Left lung (tissue), 4 donors: ENCODE measurements at regions not wholly inside any gene's neighbourhood (a gene's known extent, or its start where the extent isn't known, plus 50 kb on each side); places are given as distances from the start of the nearest gene placed in this dataset.

Source experiments
- ATAC-seq: fragments of 200-7000 bp; cut with Tn5 transposase; one replicate; pipeline ENCODE4 v1.9.1; 2020; ENCODE audit warnings: moderate library complexity
- DNase-seq, 4 donors: peaks; one replicate each; pipeline ENCODE4 v3.0.0-alpha.2; 2013 to 2020
- H3K27ac ChIP-seq, 2 donors: fragments of 200-600 bp; sonication (generic) in 1 of 2; one replicate each; pipeline versions ENCODE4 v1.5.0 to v1.8.0; 2020 to 2021
- H3K27me3 ChIP-seq, 2 donors: fragments of 200-600 bp; sonication (generic) in 1 of 2; one replicate each; pipeline versions ENCODE4 v1.5.0 to v1.8.0; 2020 to 2021
- H3K36me3 ChIP-seq, 2 donors: fragments of 200-600 bp; sonication (generic) in 1 of 2; one replicate each; pipeline versions ENCODE4 v1.5.0 to v1.8.0; 2020 to 2021
- H3K4me1 ChIP-seq, 2 donors: fragments of 200-600 bp; one replicate each; pipeline ENCODE4 v1.8.0; 2021
- H3K4me3 ChIP-seq, 2 donors: fragments of 200-600 bp; sonication (generic) in 1 of 2; one replicate each; pipeline versions ENCODE4 v1.5.0 to v1.8.0; 2020 to 2021; ENCODE audit warnings: mild to moderate bottlenecking in 1 of 2
- H3K9me3 ChIP-seq, 2 donors: fragments of 200-600 bp; sonication (generic) in 1 of 2; one replicate each; pipeline versions ENCODE4 v1.5.0 to v1.8.0; 2020 to 2021
- CTCF ChIP-seq, 2 donors: fragments of 200-600 bp; sonication (generic) in 1 of 2; IDR thresholded peaks; one replicate each; pipeline versions ENCODE4 v1.5.0 to v1.8.0; 2021; ENCODE audit warnings: antibody characterized with exemption in 2 of 2
- intact Hi-C, 2 donors: fragments of 100-400 bp; cut with DNase I; formaldehyde crosslinking; loops; one replicate each; pipeline versions ENCODE4 v1.11.2 to v1.14.2; 2022
- donor health status: DM: no; HTN: yes; CAD: no.
- donor health status: DM: no; HTN: no; CAD: no.

GRCh38 chr1:239870194-239870593 lies 221.5 kb upstream of the FMN2 start:
- no peak for TF ChIP-seq CTCF (IDR thresholded peaks at IDR 0.05)
- Histone ChIP-seq H3K36me3 (no peaks in the 10 kb centered on the region), H3K27me3 (no peaks in the 10 kb centered on the region), H3K9me3 (no peaks in the 10 kb centered on the region), H3K4me1 (no peaks in the 10 kb centered on the region), H3K4me3 (no peak overlapping the region), H3K27ac (no peak overlapping the region)
- intact Hi-C loops, result no loop called here
- DNase-seq (no peak), ATAC-seq (no peak)

GRCh38 chr1:239872626-239873025 lies 219.1 kb upstream of the FMN2 start:
- intact Hi-C loops, result no loop called here
- no peak for TF ChIP-seq CTCF (IDR thresholded peaks at IDR 0.05)
- DNase-seq (no peak), ATAC-seq (no peak)
- Histone ChIP-seq H3K36me3 (no peaks in the 10 kb centered on the region), H3K27ac (no peak overlapping the region), H3K27me3 (no peaks in the 10 kb centered on the region), H3K4me1 (no peaks in the 10 kb centered on the region), H3K4me3 (no peak overlapping the region), H3K9me3 (no peaks in the 10 kb centered on the region)

- intact Hi-C loops, result no loop called here
- Histone ChIP-seq H3K4me3 (no peak overlapping the region), H3K27me3 (no peaks in the 10 kb centered on the region), H3K4me1 (no peaks in the 10 kb centered on the region), H3K9me3 (no peaks in the 10 kb centered on the region), H3K27ac (no peak overlapping the region), H3K36me3 (no peaks in the 10 kb centered on the region)
- TF ChIP-seq CTCF (IDR thresholded peaks at IDR 0.05), result no peak
- DNase-seq (no peak), ATAC-seq (no peak)
Observed at GRCh38 chr1:239874831-239875230, 216.9 kb upstream of the FMN2 start.

GRCh38 chr1:239879321-239880170 lies 212.1 kb upstream of the FMN2 start:
- no peaks in the 10 kb centered on the region for H3K27me3 ChIP-seq
- H3K27ac ChIP-seq, result no peak overlapping the region
- DNase-seq (no peak), ATAC-seq (no peak)
- intact Hi-C loops, result no loop called here
- H3K4me1 ChIP-seq, result no peaks in the 10 kb centered on the region
- no peak for TF ChIP-seq CTCF (IDR thresholded peaks at IDR 0.05)
- no peaks in the 10 kb centered on the region for H3K36me3 ChIP-seq
- H3K4me3 ChIP-seq, result no peak overlapping the region
- H3K9me3 ChIP-seq, result no peaks in the 10 kb centered on the region

- no peaks in the 10 kb centered on the region for H3K9me3 ChIP-seq
- TF ChIP-seq CTCF (IDR thresholded peaks at IDR 0.05), result no peak
- H3K27me3 ChIP-seq, result no peaks in the 10 kb centered on the region
- intact Hi-C loops, result no loop called here
- no peak for ATAC-seq
- no peaks in the 10 kb centered on the region for H3K4me1 ChIP-seq
- no peaks in the 10 kb centered on the region for H3K36me3 ChIP-seq
- no peak for DNase-seq
- no peak overlapping the region for H3K27ac ChIP-seq
- H3K4me3 ChIP-seq, result no peak overlapping the region
Observed at GRCh38 chr1:239882967-239883366, 208.7 kb upstream of the FMN2 start.
